ENCODE measurements at regions not wholly inside any gene's neighbourhood (a gene's known extent, or its start where the extent isn't known, plus 50 kb on each side); places are given as distances from the start of the nearest gene placed in this dataset.

GRCh38 chr12:107362960-107363359 lies 269.6 kb upstream of the CRY1 start (continued):
- no peak for TF ChIP-seq SRSF4 (IDR thresholded peaks at IDR 0.05; ENCODE audit: low read depth, low read length, poor library complexity, severe bottlenecking)
- no peak for TF ChIP-seq SNAPC5 (CRISPR knock-in tag; IDR thresholded peaks at IDR 0.05; ENCODE audit: borderline replicate concordance)
- TF ChIP-seq MAFG (CRISPR knock-in tag; IDR thresholded peaks at IDR 0.05): no peak
- TF ChIP-seq CHCHD3 (CRISPR knock-in tag; IDR thresholded peaks at IDR 0.05): no peak
- no peak for TF ChIP-seq POLR2A (IDR thresholded peaks at IDR 0.05; ENCODE audit: insufficient read depth in 1 of 2, low read depth in 2 of 2, low read length in 2 of 2)
- TF ChIP-seq SMAD1 (CRISPR knock-in tag; IDR thresholded peaks at IDR 0.05; ENCODE audit: borderline replicate concordance, low read depth): no peak

- peak; percentile 80 for FAIRE-seq
- in situ Hi-C loops (cut with HindIII; ENCODE audit: extremely low pct_ligation_motif_present, low pct_unique_long_range_greater_than_20kb): no loop called here
- no peaks in the 10 kb centered on the region for H4K20me1 ChIP-seq (ENCODE audit: insufficient read depth, low read length)
- DNase-seq (ENCODE audit: low spot score): peak; percentile 76
- peaks cover 22% of the 10 kb centered on the region for H3K4me1 ChIP-seq (ENCODE audit: insufficient read depth, low read length)
- H3K4me3 ChIP-seq (replicated peaks in 1 of 3; ENCODE audit: insufficient read depth in 1 of 3, low read depth in 2 of 3, low read length in 3 of 3): no peak overlapping the region
- intact Hi-C loops (cut with micrococcal nuclease; ENCODE audit: unreplicated experiment): loop anchor here (1.0 kb wide), 1 partner anchor 26 kb away; no protein-coding TSS in a partner anchor
- ATAC-seq: peak; percentile 96
- H3K27me3 ChIP-seq (ENCODE audit: control insufficient read depth in 1 of 2, insufficient read depth in 2 of 2, low read length in 2 of 2): no peaks in the 10 kb centered on the region
- ChIA-PET CTCF (ENCODE audit: low intra/inter-chr PET ratio, low total read pairs) (no interaction called here), POLR2A (interaction anchor here (1.3 to 1.7 kb wide), 2 partner anchors 8 to 10 kb away, joined by 3 to 4 read pairs; no protein-coding TSS in a partner anchor)
- H3K79me2 ChIP-seq (ENCODE audit: insufficient read depth, low read length): no peaks in the 10 kb centered on the region
- peak overlapping the region; percentile 16 for H3K27ac ChIP-seq (ENCODE audit: extremely low read length, insufficient read depth, low read length)
- no peak overlapping the region for H2AFZ ChIP-seq (ENCODE audit: low read length)
- no peaks in the 10 kb centered on the region for H3K9me3 ChIP-seq (ENCODE audit: low read length)
- BruUV-seq (replicated peaks): no TSS peak
- no peak overlapping the region for H3K4me2 ChIP-seq (ENCODE audit: low read depth, low read length)
- WGBS (ENCODE audit: low lambda C conversion rate): 12% methylated on average over 3 of the region's 3 CpGs
- no peak overlapping the region for H3K9ac ChIP-seq (ENCODE audit: insufficient read depth, low read depth, low read length)
- no peaks in the 10 kb centered on the region for H3K36me3 ChIP-seq (replicated peaks in 1 of 2; ENCODE audit: control insufficient read depth in 1 of 2, insufficient read depth in 2 of 2, low read length in 2 of 2)
- TF ChIP-seq ESRRA (CRISPR knock-in tag; IDR thresholded peaks at IDR 0.05; ENCODE audit: low read depth) (no peak), IRF1 (CRISPR knock-in tag; IDR thresholded peaks at IDR 0.05; ENCODE audit: low read depth) (no peak), FOXP1 (IDR thresholded peaks at IDR 0.05) (no peak), FOXP1 (CRISPR knock-in tag; IDR thresholded peaks at IDR 0.05) (peak; percentile 58), ZMYM3 (CRISPR knock-in tag; IDR thresholded peaks at IDR 0.05) (0 out of 2 replicates have a peak, but pooled peaks have one; percentile 43), GPBP1L1 (CRISPR knock-in tag; IDR thresholded peaks at IDR 0.05) (no peak), HMG20A (CRISPR knock-in tag; IDR thresholded peaks at IDR 0.05; ENCODE audit: borderline replicate concordance) (peak; percentile 32; the same call in 1 of the 2 replicates), ARID5B (CRISPR knock-in tag; IDR thresholded peaks at IDR 0.05) (peak; percentile 73), CEBPB (IDR thresholded peaks at IDR 0.05; ENCODE audit: borderline replicate concordance, low read depth, low read length) (no peak), GMEB2 (CRISPR knock-in tag; IDR thresholded peaks at IDR 0.05; ENCODE audit: low read depth) (no peak)
These were observed 271.6 kb upstream of the CRY1 start for GRCh38 chr12:107364875-107365518.
